ENCODE measurements at regions not wholly inside any gene's neighbourhood (a gene's known extent, or its start where the extent isn't known, plus 50 kb on each side); places are given as distances from the start of the nearest gene placed in this dataset.

- DNase-seq, result no peak
Measured at GRCh38 chr5:104764197-104764596, 1201.6 kb upstream of the NUDT12 start.

DNA sequence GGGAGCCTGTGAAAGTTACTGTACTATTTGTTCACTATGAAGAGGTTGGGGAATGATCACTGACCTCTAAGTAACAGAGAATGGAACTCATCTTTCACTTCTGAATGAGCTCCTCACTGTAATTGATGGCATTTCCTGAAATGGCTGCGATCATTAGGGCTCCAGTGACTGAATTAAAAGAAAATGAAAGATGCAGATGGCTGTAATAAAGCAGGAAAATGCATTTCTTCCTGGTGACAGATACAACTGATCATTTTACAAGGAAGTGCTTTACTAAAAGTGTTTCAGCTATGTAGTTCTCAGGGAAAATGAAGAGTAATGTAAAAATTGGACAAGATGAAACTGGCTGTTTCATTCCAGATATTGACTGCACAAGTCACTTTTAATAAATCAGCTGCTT lies 1200.6 kb upstream of the NUDT12 start:
- DNase-seq, result no peak

DNA sequence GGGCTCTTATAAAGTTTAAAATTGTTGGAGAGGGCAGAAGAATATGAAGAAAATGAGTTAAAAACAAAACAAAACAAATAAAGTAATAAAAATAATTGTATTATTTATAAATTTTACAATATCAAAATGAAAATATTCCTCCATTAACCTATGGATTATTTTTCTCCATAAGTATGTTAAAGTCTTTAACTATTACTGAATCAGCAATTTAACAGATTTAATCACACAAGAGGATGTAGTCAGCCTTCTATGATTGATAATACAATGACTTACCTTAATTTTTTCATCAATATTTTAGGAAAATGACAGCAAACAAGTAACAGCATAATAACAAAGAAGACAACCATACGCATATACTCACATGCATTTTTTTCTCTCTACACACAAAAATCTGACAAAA lies 1195.3 kb upstream of the NUDT12 start:
- no peak for DNase-seq

DNA sequence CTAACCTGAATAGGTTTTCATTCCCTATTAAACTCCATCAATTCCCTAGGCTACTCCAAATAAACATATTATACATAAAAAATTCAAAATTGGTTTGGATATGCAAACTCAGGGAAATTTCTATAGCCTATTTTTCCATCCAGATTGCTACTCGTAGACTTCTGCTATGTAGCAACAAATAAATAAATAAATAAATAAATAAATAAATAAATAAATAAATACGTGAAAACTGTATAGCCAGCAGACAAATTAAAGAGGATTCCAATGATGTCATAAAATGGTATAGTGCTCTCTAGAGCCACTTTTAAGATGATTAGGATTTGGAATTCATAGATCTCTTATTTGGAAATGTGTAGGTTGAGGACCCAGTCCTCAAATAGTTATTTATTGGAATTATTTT lies 1193.2 kb upstream of the NUDT12 start:
- DNase-seq, result no peak

DNA sequence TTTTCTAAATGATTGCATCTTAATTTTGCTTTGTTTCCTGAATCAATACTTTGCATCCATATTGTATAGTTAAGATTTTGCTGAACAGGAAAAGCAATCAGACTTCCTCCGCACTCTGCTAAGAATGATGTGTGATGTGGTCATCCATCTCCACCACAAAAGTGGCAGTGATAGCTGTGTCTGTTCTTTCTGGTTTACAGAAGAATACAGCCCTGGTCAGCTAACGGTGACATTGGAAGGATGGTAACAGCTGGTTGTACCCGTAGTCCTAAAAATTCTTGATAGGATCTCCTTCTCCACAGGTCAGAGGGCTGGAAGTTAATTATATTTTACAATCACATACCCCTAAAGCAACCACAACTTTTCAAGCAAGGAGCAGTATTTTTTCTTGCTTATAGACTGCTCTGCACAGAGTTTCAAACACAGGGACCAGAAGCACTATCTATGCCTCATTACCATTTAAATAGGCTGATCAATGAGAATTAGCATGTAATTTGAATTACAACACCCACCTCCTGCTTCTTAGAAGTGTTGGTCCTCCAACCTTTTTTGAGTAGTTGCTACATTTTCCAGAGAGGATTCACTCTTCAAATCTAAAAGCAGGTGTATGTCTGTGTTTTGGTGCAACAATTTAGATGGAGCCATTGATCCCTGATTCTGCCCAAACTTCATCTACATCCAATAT lies 1191.9 kb upstream of the NUDT12 start:
- no peak for DNase-seq

GRCh38 chr5:104751969-104752368 lies 1189.4 kb upstream of the NUDT12 start:
- DNase-seq, result no peak

DNA sequence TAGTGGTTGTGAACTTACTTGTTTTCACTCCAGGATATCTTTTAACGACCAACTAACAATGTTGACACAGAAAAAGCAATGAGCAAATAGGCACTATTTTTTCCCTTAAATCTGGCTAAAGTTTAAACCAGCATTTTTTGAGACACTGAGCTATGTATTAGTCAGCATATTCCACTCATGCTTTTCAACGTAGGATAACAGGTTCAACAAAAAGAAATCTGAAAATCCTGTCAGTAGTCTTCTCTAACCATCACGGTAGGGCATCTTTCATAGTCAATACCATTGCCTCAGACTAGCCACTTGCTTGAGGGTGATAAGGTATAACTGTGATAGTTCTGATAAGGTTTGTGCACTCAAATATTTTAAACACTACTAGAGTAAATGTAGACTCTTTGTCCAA lies 1177.3 kb upstream of the NUDT12 start:
- no peak for DNase-seq

DNA sequence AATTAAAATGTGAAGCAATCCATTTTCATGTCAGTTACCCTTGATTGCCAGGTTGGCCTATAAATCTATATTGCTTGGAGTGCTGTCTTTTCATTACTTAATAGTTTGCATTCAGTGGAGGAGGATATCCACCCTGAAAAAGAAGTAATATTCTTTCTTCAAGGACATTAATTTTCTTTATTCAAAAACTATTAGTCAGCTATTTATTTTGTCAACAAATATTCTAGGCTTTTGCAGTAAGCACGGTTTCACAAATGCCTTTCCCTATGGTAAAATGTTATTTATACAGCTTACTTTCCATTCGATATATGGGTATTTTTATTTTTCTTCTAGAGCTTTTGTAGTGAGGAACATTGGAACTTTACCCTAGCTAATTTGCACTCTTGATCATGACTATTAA lies 1176.9 kb upstream of the NUDT12 start:
- DNase-seq, result no peak

- DNase-seq, result no peak
Measured at GRCh38 chr5:104736073-104736472, 1173.5 kb upstream of the NUDT12 start.

DNA sequence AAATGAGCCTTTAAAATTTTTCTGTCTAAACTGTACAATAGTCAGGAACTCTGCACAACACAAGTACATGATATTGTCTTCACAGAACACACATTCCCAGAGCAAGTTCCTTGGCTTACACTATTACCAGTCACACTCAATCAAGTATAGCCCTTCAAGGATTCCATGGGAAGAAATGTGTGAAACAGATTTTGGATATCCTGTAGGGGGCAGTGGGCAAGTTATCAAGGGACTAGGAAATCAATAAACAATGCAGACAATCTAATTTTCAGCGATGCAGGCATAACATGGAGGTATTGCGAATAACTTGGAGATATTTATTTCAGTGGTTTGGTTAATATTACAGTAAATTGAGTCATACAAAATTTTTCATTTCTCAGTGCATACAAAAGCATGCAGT lies 1171.5 kb upstream of the NUDT12 start:
- no peak for DNase-seq

DNA sequence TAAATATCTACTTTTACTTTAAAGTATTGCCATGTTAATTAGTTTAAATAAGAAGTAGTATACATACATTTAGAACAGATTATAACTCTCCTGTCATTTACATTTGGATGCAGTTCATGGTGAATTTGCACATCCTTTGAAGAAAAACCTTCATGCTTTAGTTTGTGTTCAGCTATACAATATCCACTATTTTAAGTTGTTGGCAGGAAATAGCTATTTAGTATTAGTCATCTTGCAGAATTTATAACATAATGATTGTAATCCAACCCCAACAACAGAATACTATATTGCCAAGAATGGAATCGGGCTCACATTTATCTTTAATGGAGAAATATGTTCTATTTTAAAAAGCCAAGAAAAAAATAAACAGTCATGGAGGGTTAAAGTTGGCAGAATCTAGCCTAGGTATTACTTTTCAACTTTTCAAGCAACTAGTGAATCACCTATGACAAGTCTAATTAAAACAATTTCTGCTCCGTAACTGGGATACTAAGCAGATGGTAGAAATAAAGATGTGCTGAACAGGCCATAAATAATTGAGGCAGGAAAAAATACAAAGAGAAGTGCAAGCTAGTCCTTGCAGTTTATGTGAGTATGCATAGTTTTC lies 1170.6 kb upstream of the NUDT12 start:
- DNase-seq, result no peak

GRCh38 chr5:104731331-104731730 lies 1168.7 kb upstream of the NUDT12 start:
- no peak for DNase-seq

DNA sequence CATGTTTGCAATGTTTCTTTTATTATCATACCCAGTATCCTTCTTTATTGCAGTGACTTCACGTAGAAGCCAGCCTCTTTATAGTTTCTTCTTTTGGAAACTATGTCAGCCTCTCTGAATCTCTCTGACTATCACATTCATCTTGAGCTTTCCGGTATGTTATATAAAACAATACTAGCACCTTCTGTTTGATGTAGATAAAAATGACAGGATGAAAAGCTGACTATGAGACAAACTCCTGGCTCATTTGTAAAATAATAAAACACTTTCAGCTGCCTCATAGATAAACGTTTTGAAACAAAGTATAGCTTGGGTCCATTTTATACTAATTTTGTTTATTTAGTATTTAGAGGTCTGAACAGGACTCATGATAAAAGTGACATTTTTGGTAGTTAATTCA lies 1145.4 kb upstream of the NUDT12 start:
- DNase-seq, result no peak

DNA sequence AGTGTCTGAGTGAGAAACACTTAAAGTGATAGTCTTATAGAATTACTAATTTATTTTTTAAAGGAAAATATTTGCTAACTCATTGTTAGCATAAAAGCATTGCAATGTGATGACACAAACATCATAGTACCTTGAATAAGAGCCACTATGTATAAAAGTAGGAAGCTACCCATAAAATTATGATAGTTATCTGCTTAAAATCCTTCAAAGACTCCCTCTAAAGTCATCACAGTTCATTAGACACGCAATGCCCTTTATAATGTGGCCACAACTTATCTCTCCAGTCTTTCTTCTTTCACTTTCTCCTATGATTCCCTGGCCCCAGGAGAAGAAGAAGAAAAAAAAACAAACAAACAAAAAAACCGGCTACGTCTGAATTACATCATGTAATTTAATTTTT lies 1144.0 kb upstream of the NUDT12 start:
- DNase-seq, result no peak

- DNase-seq, result no peak
Measured at GRCh38 chr5:104702212-104702611, 1139.6 kb upstream of the NUDT12 start.

DNA sequence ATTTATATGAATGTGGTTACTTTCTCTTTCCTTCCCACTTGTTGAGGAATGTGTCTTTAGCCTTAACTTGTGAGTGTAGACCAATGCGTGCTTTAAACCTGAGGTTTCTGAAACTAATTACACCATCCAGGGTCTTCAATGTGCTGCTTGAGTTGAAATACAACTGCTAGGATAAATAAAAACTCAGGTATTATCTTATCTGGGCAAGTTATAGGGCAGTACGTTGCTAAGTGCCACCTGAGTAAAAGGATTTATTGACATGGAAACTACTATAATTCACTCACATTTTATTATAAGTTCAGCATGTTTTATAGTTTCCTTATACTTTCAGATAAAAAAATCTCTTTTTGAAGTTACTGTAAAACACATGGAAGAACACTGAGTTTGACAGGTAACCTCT lies 1136.8 kb upstream of the NUDT12 start:
- DNase-seq, result no peak

GRCh38 chr5:104661256-104661655 lies 1098.7 kb upstream of the NUDT12 start:
- no peak for DNase-seq

DNA sequence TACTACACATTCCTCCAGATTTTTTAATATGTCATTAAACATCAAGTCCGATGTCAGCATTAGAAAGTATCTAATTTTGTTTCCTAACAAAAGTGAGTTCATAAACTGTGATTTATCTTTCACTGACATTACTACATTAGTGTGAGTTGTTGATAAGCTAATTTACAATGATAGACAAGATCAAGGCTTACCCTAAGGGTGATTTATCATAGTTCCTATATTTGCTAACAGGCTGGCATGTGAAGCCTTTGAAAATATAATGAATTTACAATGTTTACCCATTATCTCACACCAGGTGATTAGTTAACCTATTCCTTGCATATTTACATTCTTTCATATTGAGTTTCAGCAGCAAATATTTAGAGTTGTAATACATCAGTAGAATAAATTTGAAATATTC lies 1096.9 kb upstream of the NUDT12 start:
- no peak for DNase-seq

- DNase-seq, result no peak
Measured at GRCh38 chr5:104652271-104652861, 1089.8 kb upstream of the NUDT12 start.

DNA sequence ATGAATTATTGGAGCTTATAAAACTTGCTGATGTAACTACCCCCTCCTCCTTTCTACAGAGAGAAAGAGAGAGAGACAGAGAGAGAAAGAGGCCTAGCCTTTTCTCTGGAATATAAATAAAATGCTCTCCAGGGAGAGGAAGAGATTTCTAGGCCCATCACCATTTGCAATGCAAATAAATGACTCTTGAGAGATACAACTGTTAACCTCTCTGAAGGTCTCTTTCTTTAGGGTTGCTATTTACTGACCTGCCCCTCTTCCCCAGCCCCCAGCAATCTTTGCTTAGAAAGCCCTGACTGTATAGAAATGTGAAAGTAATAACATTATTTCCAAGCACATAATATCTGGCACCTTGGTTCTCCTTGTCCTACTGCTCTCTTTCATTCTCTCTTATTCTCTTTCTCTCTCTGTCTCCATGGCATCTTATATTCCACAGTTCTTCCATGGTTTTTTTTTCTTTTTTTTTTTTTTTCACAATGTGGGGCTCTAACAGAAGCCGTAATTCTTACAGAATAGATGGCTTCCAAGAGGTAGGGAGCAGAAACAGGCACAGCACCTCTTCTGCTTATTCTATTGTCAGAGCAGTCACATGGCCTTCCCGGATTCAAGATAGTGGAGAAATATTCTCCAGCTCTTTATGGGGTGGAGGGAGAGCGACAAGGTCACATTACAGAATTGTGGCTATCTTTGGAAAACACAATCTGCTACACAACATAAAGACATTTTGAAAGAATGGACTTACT lies 1087.9 kb upstream of the NUDT12 start:
- DNase-seq, result no peak

GRCh38 chr5:104646416-104646815 lies 1083.8 kb upstream of the NUDT12 start:
- no peak for DNase-seq

GRCh38 chr5:104643320-104643719 lies 1080.7 kb upstream of the NUDT12 start:
- DNase-seq, result no peak

GRCh38 chr5:104635227-104635626 lies 1072.6 kb upstream of the NUDT12 start:
- DNase-seq, result no peak

DNA sequence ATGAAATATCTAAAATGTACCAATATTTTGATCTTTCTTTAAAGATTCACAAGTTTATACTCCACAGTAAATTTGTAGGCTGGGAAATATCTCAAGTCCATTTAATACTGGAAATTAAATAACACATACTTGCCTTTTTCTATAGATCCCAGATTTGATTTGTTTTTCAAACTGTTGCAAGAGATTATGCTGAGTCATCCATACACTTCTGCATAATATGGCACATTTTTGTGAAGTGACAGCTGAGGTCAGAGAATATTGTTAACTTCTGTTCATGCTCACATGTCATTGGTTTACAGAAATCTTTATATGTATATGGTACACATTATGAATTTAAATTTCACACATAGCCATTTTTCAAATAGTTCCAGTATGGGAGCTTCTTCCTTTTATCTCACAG lies 1066.3 kb upstream of the NUDT12 start:
- DNase-seq, result no peak
